Activated T-helper 9 cell treated with anti-CD3 and anti-CD28 coated beads, Interleukin-2, amount 50 U/mL, for 16 hours (primary cell): ENCODE measurements at regions not wholly inside any gene's neighbourhood (a gene's known extent, or its start where the extent isn't known, plus 50 kb on each side); places are given as distances from the start of the nearest gene placed in this dataset.
"Not testable (repeated sequence)": the region's sequence is repeated elsewhere in the genome, so short reads cannot be mapped to it uniquely, and the experiment has no call there.

Experiments
- DNase-seq: peaks from one replicate; pipeline ENCODE4 v3.0.0-alpha.2; 2020; ENCODE audit warnings: low read depth

GRCh38 chr6:99802396-99803031, 191.5 kb downstream of the MCHR2 start:
- DNase-seq, result no peak

GRCh38 chr6:99808992-99809391, 185.0 kb downstream of the MCHR2 start:
- DNase-seq, result no peak

- no peak for DNase-seq
These were observed 183.7 kb downstream of the MCHR2 start for GRCh38 chr6:99810295-99810694.

GRCh38 chr6:99810942-99811620, 182.9 kb downstream of the MCHR2 start:
- no peak for DNase-seq

- DNase-seq, result no peak
These were observed 182.4 kb downstream of the MCHR2 start for GRCh38 chr6:99811636-99812035.

- no peak for DNase-seq
These were observed 180.5 kb downstream of the MCHR2 start for GRCh38 chr6:99813565-99813964.

- no peak for DNase-seq
These were observed 179.6 kb downstream of the MCHR2 start for GRCh38 chr6:99814230-99814928.

- no peak for DNase-seq
These were observed 177.2 kb downstream of the MCHR2 start for GRCh38 chr6:99816795-99817194.

GRCh38 chr6:99818161-99818560, 175.9 kb downstream of the MCHR2 start:
- no peak for DNase-seq

GRCh38 chr6:99819853-99820252, 174.2 kb downstream of the MCHR2 start:
- no peak for DNase-seq

GRCh38 chr6:99821164-99821563, 172.9 kb downstream of the MCHR2 start:
- no peak for DNase-seq

- no peak for DNase-seq
These were observed 171.1 kb downstream of the MCHR2 start for GRCh38 chr6:99822741-99823512.

GRCh38 chr6:99823513-99824235, 170.3 kb downstream of the MCHR2 start:
- DNase-seq, result not testable (repeated sequence)

- no peak for DNase-seq
These were observed 161.0 kb downstream of the MCHR2 start for GRCh38 chr6:99833034-99833433.

- no peak for DNase-seq
These were observed 157.6 kb downstream of the MCHR2 start for GRCh38 chr6:99836471-99836870.

- no peak for DNase-seq
These were observed 155.4 kb downstream of the MCHR2 start for GRCh38 chr6:99838607-99839006.

- DNase-seq, result no peak
These were observed 152.7 kb downstream of the MCHR2 start for GRCh38 chr6:99841297-99841696.

- no peak for DNase-seq
These were observed 148.0 kb downstream of the MCHR2 start for GRCh38 chr6:99846006-99846405.

GRCh38 chr6:99850841-99851240, 143.2 kb downstream of the MCHR2 start:
- no peak for DNase-seq

- DNase-seq, result no peak
These were observed 142.0 kb downstream of the MCHR2 start for GRCh38 chr6:99852031-99852430.

- no peak for DNase-seq
These were observed 127.0 kb downstream of the MCHR2 start for GRCh38 chr6:99867026-99867425.
